Neural progenitor cell (in vitro differentiated cells): ENCODE measurements at regions not wholly inside any gene's neighbourhood (a gene's known extent, or its start where the extent isn't known, plus 50 kb on each side); places are given as distances from the start of the nearest gene placed in this dataset.

ENCODE experiments used
- CTCF ChIP-seq: fragments of 200-600 bp; sonication (generic); IDR thresholded peaks from 2 replicates; pipeline ENCODE4 v1.5.1; 2017; ENCODE audit warnings: antibody characterized with exemption, mild to moderate bottlenecking
- EZH2 ChIP-seq: fragments of 200-600 bp; sonication (generic); IDR thresholded peaks from 2 replicates; pipeline ENCODE4 v1.6.1; 2017; ENCODE audit warnings: antibody characterized with exemption, mild to moderate bottlenecking, moderate library complexity
- EZH2phosphoT487 ChIP-seq: fragments of 200-600 bp; sonication (generic); IDR thresholded peaks from 2 replicates; pipeline ENCODE4 v1.6.1; 2017; ENCODE audit warnings: antibody characterized with exemption

GRCh38 chr3:145849115-145849514 lies 311.9 kb downstream of the PLOD2 start:
- TF ChIP-seq CTCF (no peak), EZH2phosphoT487 (no peak), EZH2 (no peak)
